Mucosa of rectum (tissue), 2 donors: ENCODE measurements at regions not wholly inside any gene's neighbourhood (a gene's known extent, or its start where the extent isn't known, plus 50 kb on each side); places are given as distances from the start of the nearest gene placed in this dataset.
A peak's percentile ranks its signal among the peaks of the same experiment; 100 is the strongest.
"Not testable (repeated sequence)": the region's sequence is repeated elsewhere in the genome, so short reads cannot be mapped to it uniquely, and the experiment has no call there.

Experiments
- H3K27ac ChIP-seq, 2 donors: one replicate each; pipeline ENCODE4 v1.7.0; 2013; ENCODE audit warnings: inconsistent platforms in 2 of 2, low read depth in 2 of 2, low read length in 2 of 2
- H3K27me3 ChIP-seq, 2 donors: one replicate each; pipeline ENCODE4 v1.7.0; 2013; ENCODE audit warnings: low read length in 2 of 2; ENCODE audit not compliant: control insufficient read depth in 2 of 2, insufficient read depth in 2 of 2
- H3K36me3 ChIP-seq, 2 donors: one replicate each; pipeline ENCODE4 v1.7.0; 2013; ENCODE audit warnings: low read length in 2 of 2; ENCODE audit not compliant: control insufficient read depth in 2 of 2, insufficient read depth in 2 of 2
- H3K4me1 ChIP-seq, 2 donors: one replicate each; pipeline ENCODE4 v1.7.0; 2013; ENCODE audit warnings: low read length in 2 of 2, mild to moderate bottlenecking in 1 of 2; ENCODE audit not compliant: control insufficient read depth in 2 of 2, insufficient read depth in 2 of 2
- H3K4me3 ChIP-seq, 2 donors: one replicate each; pipeline ENCODE4 v1.7.0; 2013; ENCODE audit warnings: low read length in 2 of 2
- H3K9ac ChIP-seq, 2 donors: one replicate each; pipeline ENCODE4 v1.7.0; 2013; ENCODE audit warnings: low read length in 2 of 2, low read depth in 1 of 2, mild to moderate bottlenecking in 1 of 2
- H3K9me3 ChIP-seq, 2 donors: one replicate each; pipeline ENCODE4 v1.7.0; 2013; ENCODE audit warnings: low read length in 2 of 2; ENCODE audit not compliant: control insufficient read depth in 2 of 2
- donor health status: healthy.
- donor health status: Normal muscosa, but diverticular disease.

DNA sequence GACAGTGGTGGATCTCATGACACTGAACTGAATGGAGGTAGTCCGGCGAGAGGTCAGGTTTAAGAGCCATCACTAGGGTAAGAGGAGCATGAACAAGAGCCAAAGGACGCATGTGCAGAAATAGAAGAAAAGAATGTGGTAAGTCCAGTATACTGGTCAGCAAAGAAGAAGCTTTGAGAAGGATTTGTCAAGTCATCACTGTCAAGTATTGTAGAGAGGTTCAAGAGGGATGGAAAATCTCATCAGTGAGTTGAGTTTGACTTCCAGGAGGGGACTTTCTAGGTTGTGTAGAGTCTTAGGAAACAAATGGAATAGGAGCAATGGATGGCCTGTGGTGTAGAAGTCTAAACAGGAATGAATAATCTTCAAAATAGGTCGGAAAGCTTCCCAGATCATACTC is 161.8 kb downstream of the BTBD3 start:
- H3K9ac ChIP-seq = no peak overlapping the region
- no peaks in the 10 kb centered on the region for H3K27me3 ChIP-seq
- H3K9me3 ChIP-seq = no peaks in the 10 kb centered on the region
- H3K36me3 ChIP-seq = no peaks in the 10 kb centered on the region
- H3K4me1 ChIP-seq = peaks cover 4% of the 10 kb centered on the region in 2 donors
- no peak overlapping the region for H3K27ac ChIP-seq
- H3K4me3 ChIP-seq = no peak overlapping the region

DNA sequence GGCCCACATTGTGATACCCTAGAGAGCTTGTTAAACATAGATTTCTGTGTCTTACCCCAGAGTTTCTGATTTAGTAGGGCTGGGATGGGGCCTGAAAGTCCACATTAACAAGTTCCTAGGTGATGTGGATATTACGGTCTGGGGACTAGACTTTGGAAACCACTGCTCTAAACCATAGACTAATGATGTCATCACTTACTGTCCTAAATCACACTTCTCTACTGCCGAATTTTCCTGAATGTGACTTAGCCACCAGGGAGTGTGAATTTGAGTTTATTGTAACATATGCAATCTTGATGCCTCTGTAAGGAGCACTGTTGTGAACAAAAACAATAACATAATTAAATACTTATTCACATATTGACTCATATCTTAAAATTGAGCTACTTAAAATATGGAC is 165.6 kb downstream of the BTBD3 start:
- Histone ChIP-seq H3K27me3 (no peaks in the 10 kb centered on the region), H3K36me3 (no peaks in the 10 kb centered on the region), H3K4me1 (peaks cover 11 to 12% of the 10 kb centered on the region in 2 donors), H3K9me3 (no peaks in the 10 kb centered on the region), H3K4me3 (no peak overlapping the region), H3K27ac (no peak overlapping the region), H3K9ac (no peak overlapping the region)

DNA sequence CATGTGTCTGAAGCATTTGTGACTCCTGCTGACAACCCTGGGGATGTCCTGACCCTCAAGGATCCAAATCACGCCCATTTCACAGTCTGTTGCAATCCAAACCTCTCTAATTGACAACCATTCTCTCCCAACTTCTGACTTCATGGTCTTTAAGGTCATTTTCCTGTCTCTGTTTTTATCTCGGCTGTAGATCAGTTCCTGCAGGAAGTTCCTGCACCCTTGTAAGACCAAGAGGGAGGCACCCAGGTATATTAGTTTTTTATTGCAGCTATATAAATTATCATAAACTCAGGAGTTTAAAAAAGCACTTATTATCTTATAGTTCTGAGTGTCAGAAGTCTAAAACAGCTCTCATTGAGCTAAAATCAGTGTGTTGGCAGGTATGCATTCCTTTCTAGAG is 166.8 kb downstream of the BTBD3 start:
- Histone ChIP-seq H3K4me1 (peaks cover 11 to 12% of the 10 kb centered on the region in 2 donors), H3K27ac (peak overlapping the region; percentile 69 to 70), H3K4me3 (peak overlapping the region in 1 of 2 donors; percentile 37), H3K27me3 (no peaks in the 10 kb centered on the region), H3K9me3 (no peaks in the 10 kb centered on the region), H3K9ac (no peak overlapping the region), H3K36me3 (no peaks in the 10 kb centered on the region)

DNA sequence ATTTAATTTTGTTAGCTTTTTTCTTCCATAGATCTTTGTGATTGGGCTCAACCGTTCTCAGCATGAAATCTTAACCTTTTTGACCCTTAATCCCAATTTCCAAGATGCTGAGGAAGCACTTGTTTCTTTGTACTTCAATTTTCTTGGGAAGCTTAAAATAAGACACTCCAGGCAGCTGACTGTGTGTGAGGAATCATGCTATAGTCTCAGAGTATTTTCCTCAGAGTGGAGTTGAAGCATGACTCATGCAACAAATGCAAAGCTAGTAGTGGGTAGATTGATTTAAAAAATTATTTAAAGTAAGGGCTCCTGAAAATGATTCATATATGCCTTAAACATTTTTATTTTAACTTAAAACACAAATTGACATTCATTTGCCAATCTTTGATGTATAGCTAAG is 168.7 kb downstream of the BTBD3 start:
- H3K9me3 ChIP-seq = no peaks in the 10 kb centered on the region
- no peak overlapping the region for H3K27ac ChIP-seq
- H3K4me1 ChIP-seq = peaks cover 11 to 12% of the 10 kb centered on the region in 2 donors
- no peaks in the 10 kb centered on the region for H3K27me3 ChIP-seq
- no peak overlapping the region for H3K9ac ChIP-seq
- H3K4me3 ChIP-seq = no peak overlapping the region
- H3K36me3 ChIP-seq = no peaks in the 10 kb centered on the region

DNA sequence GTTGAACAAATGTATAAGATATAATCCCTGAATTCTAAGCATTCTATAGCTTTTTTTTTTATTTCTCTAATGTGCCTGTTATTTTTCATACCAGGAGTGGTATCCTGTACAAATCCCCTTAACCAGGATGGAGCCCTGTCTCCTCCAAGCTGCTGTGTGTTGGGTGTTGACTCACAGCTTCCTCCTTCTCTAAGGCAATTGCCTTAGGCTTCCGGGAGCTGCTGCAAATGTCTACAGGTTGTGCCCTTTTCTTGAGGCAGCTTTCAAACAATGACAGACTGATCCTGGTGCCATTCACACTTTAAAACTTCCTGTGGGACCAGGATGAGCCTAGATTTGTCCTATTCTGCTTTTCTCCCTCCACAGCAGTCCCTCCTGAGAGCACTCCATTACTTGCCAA is 173.2 kb downstream of the BTBD3 start:
- H3K4me1 ChIP-seq = no peaks in the 10 kb centered on the region
- H3K27ac ChIP-seq = no peak overlapping the region
- no peaks in the 10 kb centered on the region for H3K9me3 ChIP-seq
- H3K27me3 ChIP-seq = no peaks in the 10 kb centered on the region
- no peak overlapping the region for H3K9ac ChIP-seq
- no peak overlapping the region for H3K4me3 ChIP-seq
- no peaks in the 10 kb centered on the region for H3K36me3 ChIP-seq

DNA sequence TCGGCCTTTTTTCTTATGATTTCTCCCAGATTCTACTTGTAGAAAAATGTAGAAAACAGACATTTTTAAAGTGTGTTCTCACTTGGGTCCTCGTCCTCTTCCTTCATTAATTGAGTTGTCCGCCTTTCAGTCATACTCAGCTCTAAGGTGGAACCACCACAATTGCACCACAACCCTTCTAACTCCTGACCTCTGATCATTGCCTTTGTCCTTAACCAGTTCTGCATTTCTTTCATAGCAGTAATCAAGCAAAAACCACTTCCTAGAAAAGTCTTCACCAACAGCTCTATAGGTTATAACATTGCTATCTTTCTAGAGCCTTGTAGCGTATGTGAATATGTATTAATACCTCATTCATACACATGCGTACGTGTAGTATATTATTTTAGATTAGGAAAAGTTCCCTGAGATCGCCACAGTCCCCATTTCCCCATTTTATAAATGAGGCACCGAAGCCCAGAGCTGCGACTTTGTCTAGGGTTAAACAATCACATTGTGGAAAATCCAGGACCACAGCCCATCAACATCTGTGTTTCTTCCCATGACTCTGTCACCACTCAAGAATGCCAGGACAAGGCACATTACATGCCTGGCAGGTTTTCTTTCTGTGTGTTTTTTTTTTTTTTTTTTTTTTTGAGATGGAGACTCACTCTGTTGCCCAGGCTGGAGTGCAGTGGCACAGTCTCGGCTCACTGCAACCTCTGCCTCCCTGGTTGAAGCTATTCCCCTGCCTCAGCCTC is 175.5 kb downstream of the BTBD3 start:
- no peaks in the 10 kb centered on the region for H3K27me3 ChIP-seq
- no peak overlapping the region for H3K9ac ChIP-seq
- H3K27ac ChIP-seq = no peak overlapping the region
- H3K4me1 ChIP-seq = peaks cover 7% of the 10 kb centered on the region in 2 donors
- H3K36me3 ChIP-seq = no peaks in the 10 kb centered on the region
- H3K9me3 ChIP-seq = no peaks in the 10 kb centered on the region
- H3K4me3 ChIP-seq = no peak overlapping the region

DNA sequence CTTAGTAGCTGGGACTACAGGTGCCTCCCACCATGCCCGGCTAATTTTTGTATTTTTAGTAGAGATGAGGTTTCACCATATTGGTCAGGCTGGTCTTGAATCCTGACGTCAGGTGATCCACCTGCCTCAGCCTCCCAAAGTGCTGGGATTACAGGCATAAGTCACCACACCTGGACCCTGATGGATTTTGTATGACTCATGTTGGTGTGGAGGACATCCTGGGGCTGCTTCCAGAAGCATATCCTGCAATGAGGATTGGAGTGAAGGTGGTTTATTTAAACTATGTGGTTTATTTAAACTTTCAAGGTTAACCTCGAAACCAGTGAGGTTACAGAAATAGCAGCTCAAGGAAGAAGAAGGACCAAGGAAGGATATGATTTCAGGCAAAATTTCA is 176.1 kb downstream of the BTBD3 start:
- H3K27ac ChIP-seq, H3K9ac ChIP-seq, H3K4me3 ChIP-seq, H3K36me3 ChIP-seq, H3K27me3 ChIP-seq, H3K9me3 ChIP-seq: not testable (repeated sequence)
- peaks cover 7 to 10% of the 10 kb centered on the region in 2 donors for H3K4me1 ChIP-seq

DNA sequence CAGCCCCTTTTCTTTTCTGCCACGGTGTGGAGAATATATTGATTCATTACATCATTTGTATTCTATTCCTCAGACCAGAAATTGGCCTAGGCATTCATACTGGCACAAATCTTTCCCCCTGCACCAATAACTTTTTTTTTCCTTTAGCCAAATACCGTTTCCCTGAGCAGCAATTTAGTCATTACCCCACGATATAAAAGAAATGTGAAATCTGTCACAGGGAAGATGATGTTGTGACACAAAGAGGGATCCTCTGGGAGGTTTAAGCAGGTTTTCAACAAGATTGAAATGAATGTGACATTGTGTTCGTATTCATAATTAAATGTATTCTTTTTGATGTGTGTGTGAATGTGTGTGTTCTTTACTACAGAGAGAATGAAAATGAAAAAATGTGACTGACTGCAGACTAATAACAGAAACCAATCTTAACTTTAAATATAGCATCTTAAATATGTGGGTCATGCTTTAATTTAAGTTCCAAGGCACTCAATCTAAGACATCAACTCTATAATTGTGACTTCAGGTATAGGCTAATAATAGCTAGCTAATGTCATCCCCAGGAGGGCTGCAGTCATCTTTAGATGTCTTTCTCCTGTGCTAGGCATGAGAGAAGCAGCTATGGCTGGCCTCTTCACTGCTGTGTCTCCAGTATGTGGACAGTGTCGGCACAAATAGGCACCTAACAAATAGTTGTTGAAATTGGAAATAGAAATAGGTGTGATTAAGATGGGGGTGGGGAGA is 177.7 kb downstream of the BTBD3 start:
- H3K27ac ChIP-seq = no peak overlapping the region
- H3K9me3 ChIP-seq = no peaks in the 10 kb centered on the region
- no peaks in the 10 kb centered on the region for H3K36me3 ChIP-seq
- no peak overlapping the region for H3K9ac ChIP-seq
- no peaks in the 10 kb centered on the region for H3K27me3 ChIP-seq
- H3K4me1 ChIP-seq = peaks cover 11 to 16% of the 10 kb centered on the region in 2 donors
- H3K4me3 ChIP-seq = no peak overlapping the region

DNA sequence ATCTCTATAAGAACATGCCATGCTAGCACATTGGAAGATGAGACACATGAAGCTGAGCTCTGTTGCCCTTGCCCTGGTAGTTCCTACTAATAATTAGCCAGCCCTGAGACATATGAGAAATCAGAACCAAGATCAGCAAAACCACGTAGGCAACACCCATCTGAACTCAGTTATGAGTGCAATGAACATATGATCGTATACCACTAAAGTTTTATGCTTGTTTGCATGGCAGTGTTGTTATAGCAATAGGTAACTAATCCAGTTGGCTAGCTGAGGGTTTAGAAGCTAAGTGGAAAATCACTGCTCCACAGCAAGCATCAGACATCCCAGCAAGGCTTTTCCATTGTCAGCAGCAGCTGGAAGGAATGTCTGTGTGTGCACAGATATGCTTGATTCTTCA is 180.7 kb downstream of the BTBD3 start:
- H3K27ac ChIP-seq = peak overlapping the region; percentile 71 to 79
- no peaks in the 10 kb centered on the region for H3K36me3 ChIP-seq
- H3K4me3 ChIP-seq = peak overlapping the region; percentile 13 to 21
- no peak overlapping the region for H3K9ac ChIP-seq
- no peaks in the 10 kb centered on the region for H3K27me3 ChIP-seq
- peaks cover 11 to 16% of the 10 kb centered on the region in 2 donors for H3K4me1 ChIP-seq
- no peaks in the 10 kb centered on the region for H3K9me3 ChIP-seq

DNA sequence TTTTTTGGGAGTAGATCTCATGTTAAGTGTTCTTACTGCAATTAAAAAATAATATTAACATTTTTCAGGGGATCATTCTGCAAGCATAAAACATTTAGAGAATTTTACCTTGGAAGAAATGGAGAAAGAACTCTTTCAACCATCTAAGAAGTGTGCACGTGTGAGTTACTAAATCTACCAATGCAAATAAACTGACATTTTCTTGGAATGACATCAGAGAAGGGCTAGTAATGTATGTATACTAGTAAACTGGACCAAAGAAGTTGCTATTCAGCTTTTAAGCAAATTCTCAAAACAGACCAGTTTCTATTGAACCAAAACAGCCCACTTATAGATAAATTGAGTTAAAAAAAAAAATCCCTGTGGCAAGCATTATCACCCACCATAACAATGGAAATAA is 191.2 kb downstream of the BTBD3 start:
- H3K4me3 ChIP-seq = no peak overlapping the region
- no peak overlapping the region for H3K27ac ChIP-seq
- no peaks in the 10 kb centered on the region for H3K36me3 ChIP-seq
- H3K4me1 ChIP-seq = peaks cover 0 to 7% of the 10 kb centered on the region in 2 donors
- no peaks in the 10 kb centered on the region for H3K27me3 ChIP-seq
- H3K9me3 ChIP-seq = no peaks in the 10 kb centered on the region
- H3K9ac ChIP-seq = no peak overlapping the region
